ENCODE measurements at regions not wholly inside any gene's neighbourhood (a gene's known extent, or its start where the extent isn't known, plus 50 kb on each side); places are given as distances from the start of the nearest gene placed in this dataset.
"Not testable (repeated sequence)": the region's sequence is repeated elsewhere in the genome, so short reads cannot be mapped to it uniquely, and the experiment has no call there.

GRCh38 chr16:60484901-60485300 is 1551.3 kb downstream of the CDH8 start:
- DNase-seq, result no peak

DNA sequence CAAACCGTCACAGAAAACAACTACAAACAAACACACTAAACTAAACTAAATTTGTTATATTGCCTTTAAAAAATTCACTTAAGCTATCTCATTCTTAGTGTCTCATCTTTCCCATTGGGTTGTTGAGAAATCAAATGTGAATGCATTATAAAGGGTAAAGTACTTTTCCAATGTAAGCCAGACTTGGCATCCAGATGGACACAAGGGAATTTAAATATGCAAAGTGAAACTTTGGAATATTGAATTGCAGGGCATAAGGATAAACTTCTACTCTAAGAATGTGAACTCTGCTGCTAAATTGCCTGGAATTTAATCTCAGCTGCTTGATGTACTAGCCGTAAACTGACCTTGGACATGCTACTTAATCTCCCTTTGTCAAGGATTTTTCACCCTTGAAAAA is 1554.6 kb downstream of the CDH8 start:
- DNase-seq, result no peak

DNA sequence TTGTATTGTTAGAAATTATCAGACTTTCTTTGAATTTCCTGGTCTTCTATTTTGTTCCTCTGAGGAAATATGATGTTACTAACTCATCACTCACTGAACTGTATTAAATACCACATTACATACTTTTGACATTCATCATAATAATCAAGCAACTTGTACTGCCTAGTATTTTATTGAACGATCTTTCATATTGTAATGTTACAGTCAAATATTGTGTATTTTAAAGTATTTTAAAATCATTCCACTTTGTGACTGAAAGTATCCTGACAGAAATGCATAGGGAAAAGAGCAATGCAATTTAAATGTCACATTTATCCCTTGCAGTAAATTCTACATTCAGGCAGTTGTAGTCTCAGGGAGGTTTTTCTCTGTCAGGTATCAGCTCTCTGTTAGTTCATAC is 1557.4 kb downstream of the CDH8 start:
- DNase-seq, result peak; percentile 4

DNA sequence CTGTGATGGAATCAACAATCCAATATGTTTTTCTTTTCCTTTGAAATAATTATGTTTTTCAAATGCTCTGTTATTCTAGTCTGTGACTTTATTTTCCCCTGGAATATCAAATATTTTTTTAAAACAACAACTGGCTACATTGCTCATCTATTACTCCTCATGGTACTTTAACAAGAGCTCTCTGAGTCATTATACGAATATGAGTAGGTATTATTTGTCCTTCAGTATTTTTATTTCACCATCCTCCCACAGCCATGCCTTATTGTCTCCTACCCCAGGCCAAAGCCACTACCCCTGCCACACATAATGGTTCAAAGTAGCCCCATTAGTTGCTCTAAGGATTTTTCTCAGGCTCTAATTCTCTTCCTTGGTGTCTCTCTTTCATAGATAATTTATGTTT is 1572.3 kb downstream of the CDH8 start:
- DNase-seq, result peak; percentile 46

DNA sequence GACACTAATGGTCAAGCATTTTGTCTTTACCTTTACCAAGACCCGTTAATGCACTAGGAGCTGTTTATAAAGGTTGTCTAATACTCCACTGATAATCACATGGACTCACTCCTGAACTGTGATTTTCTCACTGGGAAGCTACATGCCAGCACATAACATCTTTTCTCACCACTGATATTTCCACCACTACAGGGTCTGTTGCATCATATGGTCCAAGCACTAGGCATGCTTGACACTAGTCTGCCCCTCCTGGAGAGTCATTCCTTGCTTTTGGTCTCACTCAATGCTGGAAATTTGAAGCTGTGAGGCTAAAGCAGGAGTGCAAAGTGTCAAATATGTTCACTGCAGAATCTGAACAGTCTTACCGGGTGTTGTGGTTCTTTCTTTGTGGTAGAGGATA is 1576.8 kb downstream of the CDH8 start:
- peak; percentile 46 for DNase-seq

- no peak for DNase-seq
Measured at GRCh38 chr16:60458255-60458654, 1578.0 kb downstream of the CDH8 start.

- DNase-seq, result no peak
Measured at GRCh38 chr16:60452646-60453045, 1583.6 kb downstream of the CDH8 start.

- no peak for DNase-seq
Measured at GRCh38 chr16:60438894-60439293, 1597.3 kb downstream of the CDH8 start.

- no peak for DNase-seq
Measured at GRCh38 chr16:60432472-60432871, 1603.8 kb downstream of the CDH8 start.

GRCh38 chr16:60419859-60420258 is 1616.4 kb downstream of the CDH8 start:
- no peak for DNase-seq

GRCh38 chr16:60414613-60415012 is 1621.6 kb downstream of the CDH8 start:
- DNase-seq, result no peak

DNA sequence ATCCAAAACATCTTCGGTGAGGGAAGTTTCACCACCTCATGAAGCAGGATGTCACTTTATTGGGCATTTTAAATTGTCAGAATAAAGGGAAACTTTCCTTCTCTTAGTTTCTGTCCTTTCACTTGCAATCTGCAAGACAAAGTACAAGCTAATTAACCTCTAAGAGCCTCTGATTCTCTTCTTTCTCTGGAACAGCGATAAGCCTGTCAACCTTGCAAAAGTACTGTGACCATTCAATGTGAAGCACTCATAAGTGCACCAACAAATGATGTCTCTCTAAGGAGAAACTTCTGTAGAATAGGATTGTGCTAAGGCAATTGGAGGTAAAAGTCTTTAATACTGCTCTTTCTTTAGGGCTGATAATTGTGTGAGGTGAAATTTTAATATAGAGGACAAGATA is 1622.3 kb downstream of the CDH8 start:
- DNase-seq, result no peak

DNA sequence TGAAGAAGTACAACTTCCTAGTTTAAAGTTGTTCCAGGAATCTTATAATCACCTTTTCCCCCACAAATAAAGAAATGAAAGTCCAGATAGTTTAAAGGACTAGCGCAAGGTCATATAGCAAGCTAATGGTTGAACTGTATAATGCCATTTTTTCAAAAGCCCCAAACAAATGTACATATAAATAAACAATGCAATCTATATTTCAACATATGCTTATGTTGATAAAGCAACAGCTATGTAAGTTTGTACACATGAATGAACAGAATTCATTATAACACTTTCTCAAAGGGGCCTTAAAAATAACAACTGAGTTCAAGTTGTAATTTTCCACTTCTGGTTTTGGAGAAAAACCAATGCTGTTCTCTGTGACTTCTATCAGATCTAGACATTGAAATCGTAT is 1628.6 kb downstream of the CDH8 start:
- no peak for DNase-seq

GRCh38 chr16:60407034-60407433 is 1629.2 kb downstream of the CDH8 start:
- no peak for DNase-seq

DNA sequence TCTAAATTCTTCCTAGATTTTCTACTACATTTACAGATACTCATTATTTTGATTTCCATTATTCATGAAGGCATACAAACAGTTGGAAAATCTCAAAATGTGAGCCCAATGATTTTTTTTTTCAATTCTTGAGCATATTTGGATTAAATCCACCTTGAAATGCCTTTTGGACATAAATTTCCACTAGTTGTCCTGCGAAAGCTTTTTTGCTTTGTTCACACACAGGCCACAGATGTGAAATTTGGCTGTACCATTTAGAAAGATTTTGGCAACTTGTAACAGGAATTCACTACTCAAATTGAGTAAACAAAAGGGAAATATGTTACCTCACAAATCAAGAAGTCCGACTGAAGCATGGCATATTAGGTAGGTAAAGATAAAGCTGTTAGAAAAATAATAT is 1631.0 kb downstream of the CDH8 start:
- no peak for DNase-seq

- DNase-seq, result peak; percentile 77
Measured at GRCh38 chr16:60404401-60404800, 1631.8 kb downstream of the CDH8 start.

- not testable (repeated sequence) for DNase-seq
Measured at GRCh38 chr16:60402941-60403340, 1633.3 kb downstream of the CDH8 start.

DNA sequence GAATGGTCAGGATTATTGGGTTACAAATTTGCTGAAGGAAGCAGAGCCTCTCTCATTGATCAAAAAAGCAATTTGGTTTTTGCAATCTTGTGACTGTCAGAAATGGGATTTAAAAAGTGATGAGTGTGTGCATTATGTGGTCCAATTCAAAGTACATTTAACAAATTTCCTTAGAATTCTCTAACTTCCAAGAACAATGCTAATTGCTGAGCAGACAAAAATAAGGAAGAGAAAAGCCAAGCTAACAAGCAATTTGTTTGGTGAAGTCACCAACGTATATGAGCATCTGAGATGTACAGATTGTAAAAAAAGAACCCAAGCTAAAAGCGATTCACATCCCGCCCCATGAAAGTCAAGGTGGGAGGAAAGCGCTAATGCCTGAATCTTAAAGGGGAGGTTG is 1643.9 kb downstream of the CDH8 start:
- DNase-seq, result no peak

GRCh38 chr16:60371591-60371990 is 1637.5 kb upstream of the GOT2 start:
- no peak for DNase-seq

DNA sequence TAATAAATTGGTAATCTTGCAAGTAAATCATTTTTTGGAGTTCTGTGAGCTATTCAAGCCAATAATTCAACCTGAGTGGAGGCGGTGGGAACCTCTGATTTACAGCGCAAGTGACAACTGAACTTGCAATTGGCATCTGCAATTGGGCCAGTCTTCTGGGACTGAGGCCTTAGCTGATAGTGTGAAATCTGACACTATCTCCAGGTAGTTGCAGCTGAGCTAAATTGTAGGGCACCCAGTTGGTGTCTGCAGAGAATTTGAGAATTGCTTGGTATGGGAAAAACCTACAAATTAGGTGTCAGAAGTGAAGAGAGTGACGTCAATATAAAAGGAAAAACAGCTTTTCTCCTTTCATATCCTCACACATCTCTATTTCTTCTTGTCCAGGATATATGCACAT is 1633.6 kb upstream of the GOT2 start:
- no peak for DNase-seq

DNA sequence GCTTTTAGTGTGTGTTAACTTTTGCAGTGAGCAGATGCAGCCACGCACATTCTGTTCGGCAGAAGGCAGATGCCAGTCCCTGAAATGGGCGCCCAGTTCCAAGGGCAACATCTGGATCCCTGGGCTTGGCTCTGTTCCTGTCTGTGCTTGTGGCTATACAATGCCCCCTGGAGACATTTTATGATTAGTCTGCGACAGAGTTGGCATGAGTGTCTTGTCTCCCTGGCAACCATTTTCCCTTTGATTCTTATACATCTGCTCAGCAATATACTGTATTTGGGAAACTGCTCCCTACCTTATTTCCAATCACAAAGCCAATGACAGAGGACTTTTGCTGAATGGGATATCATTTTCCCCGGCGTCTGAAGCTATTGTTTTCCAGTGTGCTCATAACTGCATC is 1629.5 kb upstream of the GOT2 start:
- no peak for DNase-seq

GRCh38 chr16:60359866-60360265 is 1625.8 kb upstream of the GOT2 start:
- not testable (repeated sequence) for DNase-seq

GRCh38 chr16:60359412-60359811 is 1625.3 kb upstream of the GOT2 start:
- DNase-seq, result not testable (repeated sequence)

DNA sequence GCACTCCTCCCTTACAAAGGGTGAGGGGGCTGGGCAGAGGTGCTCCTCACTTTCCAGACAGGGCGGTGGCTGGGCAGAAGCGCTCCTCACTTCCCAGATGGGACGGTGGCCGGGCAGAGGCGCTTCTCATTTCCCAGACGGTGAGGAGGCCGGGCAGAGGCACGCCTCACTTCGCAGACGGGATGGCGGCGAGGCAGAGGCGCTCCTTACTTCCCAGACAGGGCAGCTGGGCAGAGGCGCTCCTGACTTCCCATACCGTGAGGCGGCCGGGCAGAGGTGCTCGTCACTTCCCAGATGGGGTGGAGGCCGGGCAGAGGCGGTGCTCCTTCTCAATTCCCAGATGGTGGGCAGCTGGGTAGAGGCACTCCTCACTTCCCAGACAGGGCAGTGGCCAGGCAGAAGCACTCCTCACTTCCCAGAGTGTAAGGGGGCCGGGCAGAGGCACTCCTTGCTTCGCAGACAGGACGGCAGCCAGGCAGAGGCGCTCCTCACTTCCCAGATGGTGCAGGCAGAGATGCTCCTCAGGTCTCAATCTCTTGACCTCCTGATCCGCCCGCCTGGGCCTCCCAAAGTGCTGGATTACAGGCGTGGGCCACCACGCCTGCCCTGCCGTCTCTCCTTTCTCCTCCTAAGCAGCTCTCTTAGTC is 1623.9 kb upstream of the GOT2 start:
- not testable (repeated sequence) for DNase-seq

- DNase-seq, result no peak
Measured at GRCh38 chr16:60346256-60346655, 1612.1 kb upstream of the GOT2 start.
